ENCODE measurements at regions not wholly inside any gene's neighbourhood (a gene's known extent, or its start where the extent isn't known, plus 50 kb on each side); places are given as distances from the start of the nearest gene placed in this dataset.
"Not testable (repeated sequence)": the region's sequence is repeated elsewhere in the genome, so short reads cannot be mapped to it uniquely, and the experiment has no call there.

DNA sequence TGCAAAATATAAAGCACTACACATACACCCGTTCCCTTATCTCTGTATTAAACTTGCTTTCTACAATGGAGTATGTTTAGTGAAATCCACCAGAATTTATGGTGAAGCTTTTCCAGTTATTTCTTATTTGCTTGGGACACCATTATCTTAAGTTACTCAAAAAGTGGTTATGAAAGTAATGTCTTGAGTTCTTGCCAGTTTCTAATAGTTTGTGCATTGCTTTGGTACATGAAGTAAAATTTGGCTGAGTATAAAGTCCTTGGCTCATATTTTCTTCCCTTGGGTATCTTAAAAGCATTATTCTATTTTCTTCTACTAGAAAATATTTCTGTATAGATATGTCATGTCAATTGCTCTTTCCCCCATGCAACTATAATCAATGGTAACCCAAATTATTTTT is 85.2 kb downstream of the POLR1F start:
- DNase-seq, result no peak

DNA sequence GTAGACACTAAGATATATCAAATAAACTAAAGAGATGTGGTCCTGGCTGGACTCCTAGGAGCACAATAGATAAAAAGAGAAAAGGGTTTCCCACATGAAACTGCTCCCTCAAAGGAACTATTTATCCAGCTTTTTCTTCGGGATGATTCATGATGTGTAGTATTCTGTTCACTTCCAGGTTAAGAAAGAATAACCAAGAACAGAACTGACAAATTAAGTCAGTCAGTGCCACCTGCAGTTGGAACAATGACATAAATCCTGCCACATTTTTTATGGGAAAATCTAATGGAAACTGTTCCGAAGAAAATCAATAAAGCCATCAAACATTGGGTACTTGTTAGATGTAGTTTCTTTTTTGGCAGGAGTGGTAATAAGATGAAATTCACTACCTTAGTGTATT is 87.1 kb downstream of the POLR1F start:
- DNase-seq, result no peak

DNA sequence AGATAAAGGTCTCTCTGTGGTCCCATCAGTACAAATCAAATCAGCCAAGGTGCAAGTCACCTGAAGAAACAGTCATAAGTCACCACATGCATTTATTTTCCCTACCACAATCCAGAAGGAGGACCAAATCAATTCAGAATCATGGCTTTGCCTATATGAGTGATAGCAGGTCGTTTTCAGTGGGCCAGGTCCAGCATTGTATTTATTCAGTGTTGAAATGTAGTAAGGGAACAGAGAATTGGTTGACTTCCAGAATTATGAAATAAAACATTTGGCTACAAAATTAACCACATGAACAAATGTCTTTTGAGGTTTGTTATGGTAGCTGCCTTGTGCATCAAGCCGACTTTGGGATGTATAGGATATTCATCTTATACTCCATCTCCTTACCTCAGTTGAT is 88.4 kb downstream of the POLR1F start:
- DNase-seq, result no peak

DNA sequence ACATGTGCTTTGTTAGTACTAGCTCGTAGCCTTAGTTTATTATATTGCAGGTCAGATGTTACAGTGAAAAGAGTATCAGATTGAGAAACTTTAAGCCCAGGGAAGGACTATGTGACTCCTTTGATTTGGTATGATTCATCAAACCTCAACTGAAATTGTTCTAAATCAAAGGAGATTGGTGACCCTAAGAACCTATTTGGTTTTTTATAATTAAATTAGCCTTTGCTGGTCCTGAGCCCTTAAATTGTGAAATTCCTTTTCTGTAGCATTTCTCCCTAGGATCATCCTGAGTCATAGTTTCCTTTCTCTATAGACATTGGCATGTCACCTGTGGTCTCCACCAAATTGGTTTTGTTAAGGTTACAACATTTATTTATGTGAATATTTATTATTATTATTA is 89.7 kb downstream of the POLR1F start:
- DNase-seq, result no peak

DNA sequence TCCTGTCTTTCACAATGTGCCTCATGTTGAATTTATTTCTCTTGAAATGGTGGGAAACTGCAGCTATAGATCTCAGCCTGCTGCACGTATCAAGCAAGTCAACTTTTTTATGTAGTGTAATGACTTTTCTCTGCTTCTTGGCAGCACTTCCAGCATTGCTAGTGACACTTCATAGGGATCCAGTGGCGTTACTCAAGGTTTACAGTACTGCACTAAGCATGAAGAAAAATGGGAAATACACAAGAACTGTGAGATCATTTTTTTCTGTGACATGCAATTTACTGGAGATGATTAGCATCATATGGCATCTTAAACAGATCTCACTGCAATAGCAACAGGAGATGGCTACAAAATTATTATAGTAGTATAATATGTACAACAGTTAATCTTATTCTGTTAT is 90.9 kb downstream of the POLR1F start:
- no peak for DNase-seq

- no peak for DNase-seq
Observed at GRCh38 chr7:19610194-19610943, 98.5 kb downstream of the POLR1F start.

DNA sequence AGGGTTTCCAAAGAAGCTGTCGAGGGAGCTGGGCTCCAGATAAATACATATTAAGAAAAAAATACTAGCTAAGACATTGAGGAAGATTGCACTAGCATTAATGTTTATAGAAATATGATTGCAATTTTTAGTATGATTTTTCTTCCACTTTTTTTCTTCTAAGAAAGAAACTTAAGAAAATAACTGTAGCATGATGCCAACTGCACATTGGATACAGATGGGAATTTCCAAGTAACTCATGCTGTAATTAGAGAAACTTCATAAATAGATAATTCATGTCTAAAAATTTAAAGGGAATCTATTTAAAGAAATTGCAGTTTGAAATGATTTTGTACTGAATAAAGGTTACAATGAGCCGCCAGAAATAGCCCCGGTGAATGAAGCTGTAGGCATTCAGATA is 119.4 kb downstream of the POLR1F start:
- no peak for DNase-seq

- DNase-seq, result no peak
Observed at GRCh38 chr7:19587291-19587690, 121.5 kb downstream of the POLR1F start.

DNA sequence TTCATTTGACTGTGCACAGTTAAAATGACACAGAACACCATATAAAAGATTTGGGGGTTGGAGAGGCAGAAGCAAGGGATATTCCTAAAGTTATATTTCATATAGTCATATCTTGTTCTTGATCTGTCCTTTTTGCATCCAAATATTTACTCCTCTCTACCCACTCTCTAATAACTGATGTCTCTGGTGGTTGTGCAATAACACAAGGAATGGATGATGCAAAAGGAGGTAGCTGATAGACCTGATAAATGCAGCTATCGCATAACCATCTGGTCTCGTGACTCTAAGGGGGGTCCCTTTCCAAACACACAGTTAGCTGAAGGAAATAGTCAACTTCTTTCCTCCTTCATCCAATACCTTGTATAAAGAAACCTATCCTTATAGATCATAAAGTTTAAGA is 123.1 kb downstream of the POLR1F start:
- DNase-seq, result no peak

- no peak for DNase-seq
Observed at GRCh38 chr7:19575909-19576557, 132.8 kb downstream of the POLR1F start.

- DNase-seq, result no peak
Observed at GRCh38 chr7:19574131-19574530, 134.7 kb downstream of the POLR1F start.

- no peak for DNase-seq
Observed at GRCh38 chr7:19572566-19572965, 136.3 kb downstream of the POLR1F start.

- DNase-seq, result no peak
Observed at GRCh38 chr7:19567011-19567410, 141.8 kb downstream of the POLR1F start.

DNA sequence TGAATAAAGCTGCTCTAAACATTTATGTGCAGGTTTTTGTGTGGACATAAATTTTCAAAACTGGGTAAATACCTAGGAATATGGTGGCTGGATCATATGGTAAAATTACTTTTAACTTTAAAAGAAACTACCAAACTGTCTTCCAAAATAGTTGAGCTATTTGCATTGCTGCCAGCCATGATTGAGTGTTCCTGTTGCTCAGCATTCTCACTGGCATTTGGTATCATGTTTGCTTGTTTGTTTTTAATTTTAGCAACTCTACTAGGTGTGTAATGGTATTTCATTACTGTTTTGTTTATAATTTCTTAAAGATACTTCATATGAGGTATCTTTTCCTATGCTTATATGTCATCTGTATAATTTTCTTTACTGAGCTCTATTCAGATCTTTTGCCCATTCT is 143.2 kb downstream of the POLR1F start:
- no peak for DNase-seq

DNA sequence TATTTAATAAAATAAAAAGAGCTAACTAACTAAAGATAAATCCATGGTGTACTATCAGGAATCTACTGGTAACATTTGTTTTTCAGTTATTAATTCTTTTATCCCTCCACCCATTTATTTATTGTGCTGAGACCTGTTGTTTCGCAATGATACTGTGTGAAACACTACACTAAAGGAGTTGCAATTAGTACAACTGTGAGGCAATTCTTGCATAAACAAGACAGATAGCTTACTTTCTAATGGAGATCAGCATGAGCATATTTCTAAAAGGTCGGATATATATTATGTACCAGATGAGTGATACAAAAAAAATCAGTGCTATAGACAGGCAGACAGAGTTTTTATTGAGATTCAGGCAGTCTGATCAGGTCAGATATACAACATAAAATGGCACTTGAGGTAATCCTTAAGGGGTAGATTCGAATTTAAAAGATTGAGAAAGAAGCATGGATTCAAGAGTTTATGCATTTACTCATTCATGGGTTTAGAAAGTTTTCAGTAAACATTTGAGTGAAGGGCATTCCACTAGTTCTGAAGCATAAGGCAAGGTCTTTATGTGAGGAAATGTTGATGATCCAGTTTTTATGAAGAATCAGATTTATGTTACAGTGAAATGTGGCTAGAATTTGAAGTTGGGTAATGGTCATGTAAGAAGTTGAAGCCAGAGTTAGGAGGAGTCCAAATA is 147.6 kb downstream of the POLR1F start:
- no peak for DNase-seq

- no peak for DNase-seq
Observed at GRCh38 chr7:19560111-19560883, 148.5 kb downstream of the POLR1F start.

- no peak for DNase-seq
Observed at GRCh38 chr7:19558527-19558926, 150.3 kb downstream of the POLR1F start.

GRCh38 chr7:19557726-19558465 is 150.9 kb downstream of the POLR1F start:
- no peak for DNase-seq

DNA sequence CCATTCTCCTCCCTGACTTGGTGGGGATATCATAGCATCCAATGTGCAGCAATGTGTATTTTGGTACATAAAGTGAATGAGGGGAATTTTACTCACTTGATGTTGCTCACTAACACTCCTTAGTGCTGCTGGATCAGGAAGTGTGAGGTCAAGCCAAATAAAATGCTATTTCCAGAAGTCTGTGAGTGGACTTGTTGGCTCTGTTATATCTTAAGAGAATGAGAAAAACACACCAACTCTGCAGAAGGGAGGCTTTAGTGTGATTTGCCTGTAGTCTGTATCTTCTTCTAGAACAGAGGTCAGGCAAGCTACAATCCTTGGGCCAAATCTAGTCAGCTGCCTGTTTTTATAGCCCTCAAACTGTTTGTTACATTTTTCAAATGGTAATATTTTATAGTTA is 154.3 kb downstream of the POLR1F start:
- no peak for DNase-seq

DNA sequence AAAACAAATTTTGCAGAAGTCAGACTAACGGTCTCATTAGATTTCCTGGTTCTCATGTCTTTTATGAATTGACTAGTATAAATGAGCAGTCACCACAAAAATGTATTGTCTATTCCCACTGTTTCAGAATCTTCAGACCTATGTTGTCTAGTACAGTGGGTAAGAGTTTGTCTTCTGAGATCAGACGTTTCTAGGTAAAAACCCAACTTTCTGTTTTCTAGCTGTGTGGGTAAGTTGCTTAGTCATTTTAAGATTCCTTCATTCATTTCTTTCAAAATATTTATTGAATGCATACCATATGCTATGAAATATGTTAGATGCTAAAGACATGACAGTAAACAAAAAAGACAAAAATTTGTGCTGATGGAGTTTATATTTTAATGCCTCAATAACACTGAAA is 156.3 kb downstream of the POLR1F start:
- DNase-seq, result no peak

DNA sequence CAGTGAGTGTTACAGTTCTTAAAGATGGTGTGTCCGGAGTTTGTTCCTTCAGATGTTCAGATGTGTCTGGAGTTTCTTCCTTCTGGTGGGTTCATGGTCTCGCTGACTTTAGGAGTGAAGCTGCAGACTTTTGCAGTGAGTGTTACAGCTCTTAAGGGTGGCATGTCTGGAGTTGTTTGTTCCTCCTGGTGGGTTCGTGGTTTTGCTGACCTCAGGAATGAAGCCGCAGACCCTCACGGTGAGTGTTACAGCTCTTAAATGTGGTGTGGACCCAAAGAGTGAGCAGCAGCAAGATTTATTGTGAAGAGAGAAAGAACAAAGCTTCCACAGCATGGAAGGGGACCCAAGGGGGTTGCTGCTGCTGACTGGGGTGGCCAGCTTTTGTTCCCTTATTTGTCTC is 159.6 kb downstream of the POLR1F start:
- not testable (repeated sequence) for DNase-seq

- no peak for DNase-seq
Observed at GRCh38 chr7:19537942-19538401, 170.9 kb downstream of the POLR1F start.

GRCh38 chr7:19533266-19533665 is 175.6 kb downstream of the POLR1F start:
- DNase-seq, result no peak
